ENCODE measurements at regions not wholly inside any gene's neighbourhood (a gene's known extent, or its start where the extent isn't known, plus 50 kb on each side); places are given as distances from the start of the nearest gene placed in this dataset.
A peak's percentile ranks its signal among the peaks of the same experiment; 100 is the strongest.

DNA sequence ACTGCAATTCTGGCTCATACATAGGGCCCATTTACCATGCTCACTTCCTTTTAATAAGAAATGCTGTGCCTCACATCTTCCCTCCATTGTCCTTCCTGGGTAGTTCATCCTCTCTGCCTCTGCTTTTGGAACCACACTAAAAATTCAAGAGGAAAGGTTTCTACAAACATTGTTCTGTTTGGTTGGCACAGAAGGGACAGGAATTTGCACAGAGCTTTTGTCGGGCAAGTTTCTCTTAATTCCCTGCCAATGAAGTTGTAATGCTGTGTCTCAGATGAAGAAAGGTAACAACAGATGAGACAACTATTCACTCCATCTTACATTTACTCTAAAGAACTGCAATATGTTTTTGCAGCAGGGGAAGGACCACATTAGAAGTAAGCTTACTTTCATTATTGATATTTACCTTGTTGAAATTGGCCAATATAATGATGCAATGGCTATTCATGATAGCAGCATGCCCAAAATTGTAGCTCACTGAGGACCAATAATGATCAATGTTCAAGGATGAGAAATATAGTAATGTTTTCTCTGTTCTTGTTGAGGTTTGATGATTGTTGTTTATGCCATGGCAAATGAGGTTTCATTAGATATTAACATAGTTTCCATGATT lies 82.5 kb upstream of the HMHB1 start:
- DNase-seq: no peak

DNA sequence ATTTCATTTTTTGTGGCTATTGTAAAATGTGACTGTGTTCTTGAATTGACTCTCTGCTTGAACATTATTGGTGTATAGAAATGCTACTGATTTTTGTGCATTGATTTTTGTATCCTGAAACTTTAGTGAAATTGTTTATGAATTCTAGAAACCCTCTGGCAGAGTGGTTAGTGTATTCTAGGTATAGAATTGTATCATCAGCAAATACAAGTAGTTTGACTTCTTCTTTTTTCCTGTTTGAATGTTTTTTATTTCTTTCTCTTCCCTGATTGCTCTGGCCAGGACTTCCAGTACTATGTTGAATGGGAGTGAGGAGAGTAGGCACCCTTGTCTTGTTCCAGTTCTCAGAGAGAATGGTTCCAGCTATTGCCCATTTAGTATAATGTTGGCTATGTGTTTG lies 88.8 kb upstream of the HMHB1 start:
- DNase-seq: no peak

DNA sequence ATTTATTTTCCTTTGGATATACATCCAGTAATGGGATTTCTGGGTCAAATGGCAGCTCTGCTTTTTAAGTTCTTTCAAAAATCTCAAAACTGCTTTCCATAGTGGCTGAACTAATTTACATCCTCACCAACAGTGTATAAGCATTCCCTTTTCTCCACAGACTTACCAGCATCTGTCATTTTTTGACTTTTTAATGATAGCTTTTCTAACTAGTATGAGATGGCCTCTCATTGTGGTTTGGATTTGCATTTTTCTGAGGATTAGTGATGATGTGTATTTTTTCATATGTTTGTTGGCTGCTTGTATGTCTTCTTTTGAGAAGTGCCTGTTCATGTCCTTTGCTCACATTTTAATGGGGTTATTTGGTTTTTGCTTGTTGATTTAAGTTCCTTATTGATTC lies 90.0 kb upstream of the HMHB1 start:
- no peak for DNase-seq

DNA sequence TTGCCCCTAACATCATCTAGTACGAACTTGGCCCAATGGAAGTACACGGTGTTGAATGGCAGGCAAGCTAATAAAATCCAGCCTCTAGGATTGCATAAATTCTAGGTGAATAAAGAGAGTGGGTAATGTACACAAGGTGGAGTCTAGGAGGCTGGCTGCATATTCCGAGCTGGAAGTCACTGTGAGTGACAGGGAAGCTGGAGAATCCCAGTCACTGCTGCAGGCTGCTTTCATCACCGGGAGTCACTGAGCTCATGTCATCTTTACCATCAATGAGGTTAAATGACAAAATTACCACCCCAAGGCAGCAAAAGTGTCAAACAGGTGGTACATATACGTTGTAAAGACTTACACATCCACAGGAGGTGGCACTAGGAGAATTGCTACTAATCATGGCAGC lies 91.3 kb upstream of the HMHB1 start:
- DNase-seq: no peak

DNA sequence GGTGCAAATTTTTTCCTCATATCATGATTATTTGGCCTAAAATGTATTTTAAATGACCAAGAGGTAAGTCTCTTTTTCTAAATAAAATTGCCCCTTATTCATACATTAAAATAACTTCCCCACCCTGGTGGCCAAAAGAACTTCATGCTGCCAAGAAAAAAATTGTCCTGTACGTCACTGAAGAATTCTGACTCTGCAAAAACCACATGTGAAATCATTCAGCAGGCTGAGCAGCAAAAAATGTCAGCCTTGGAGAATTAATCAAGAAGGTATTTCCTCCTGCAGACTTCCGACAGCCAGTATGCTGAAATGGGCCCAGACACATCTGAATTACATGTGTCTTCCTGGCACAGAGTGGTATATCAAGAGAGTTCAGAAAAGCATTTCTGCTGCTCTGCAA lies 94.6 kb upstream of the HMHB1 start:
- DNase-seq: no peak

DNA sequence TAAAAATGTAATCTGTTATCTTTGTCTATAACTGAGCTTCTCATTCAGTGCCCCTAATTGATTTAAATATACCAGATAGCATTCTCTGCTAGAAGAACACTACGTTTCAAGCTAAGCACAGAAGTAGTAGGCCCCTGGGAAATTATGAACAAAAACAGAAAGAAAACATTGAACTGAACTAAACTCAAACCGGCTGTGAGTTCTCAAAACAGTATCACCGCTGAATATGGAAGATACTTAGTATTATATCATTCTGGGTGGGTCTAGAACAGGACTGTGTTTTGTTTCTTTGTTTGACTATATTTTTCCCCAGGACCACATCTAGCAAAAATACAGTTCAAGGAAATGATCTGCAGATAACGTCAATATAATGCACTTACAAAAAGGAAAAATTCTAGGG lies 95.1 kb upstream of the HMHB1 start:
- no peak for DNase-seq

DNA sequence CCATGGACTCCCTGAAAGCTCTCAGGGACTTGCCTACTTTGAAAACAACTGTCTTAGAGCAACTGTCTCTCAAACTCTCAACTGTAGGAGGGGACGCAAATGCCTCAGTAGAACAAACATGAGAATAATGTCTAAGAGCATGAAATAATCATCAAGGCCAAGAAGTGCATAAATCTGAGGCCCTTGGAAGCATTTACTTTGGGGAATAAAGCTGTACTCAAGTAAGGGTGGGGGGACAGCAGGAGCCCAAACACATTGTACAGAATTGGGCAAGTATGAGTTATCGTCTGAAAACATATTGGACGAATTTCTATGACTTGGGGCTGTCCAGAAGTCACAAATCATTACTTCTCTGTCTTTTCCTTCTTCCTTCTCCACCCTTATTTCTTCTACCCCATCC lies 96.3 kb upstream of the HMHB1 start:
- no peak for DNase-seq

DNA sequence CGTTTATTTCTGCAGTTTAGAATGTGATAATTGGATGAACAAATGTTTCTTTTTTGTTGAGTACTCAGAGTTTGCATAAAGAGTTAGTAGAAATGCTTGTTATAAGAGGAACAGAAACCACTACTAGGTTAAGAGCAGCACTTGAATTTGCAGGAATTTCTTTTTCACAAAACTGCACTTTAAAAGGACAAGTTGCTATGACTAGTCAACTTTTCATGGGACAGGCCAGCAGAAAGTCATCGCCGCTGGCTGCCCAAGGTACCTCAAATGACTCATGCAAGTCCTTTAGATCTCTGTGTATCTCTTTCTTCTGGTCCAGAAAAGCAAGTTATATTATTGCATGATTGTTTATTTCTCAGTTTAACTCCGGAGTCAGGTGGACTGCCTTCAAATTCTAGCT lies 97.3 kb upstream of the HMHB1 start:
- no peak for DNase-seq

DNA sequence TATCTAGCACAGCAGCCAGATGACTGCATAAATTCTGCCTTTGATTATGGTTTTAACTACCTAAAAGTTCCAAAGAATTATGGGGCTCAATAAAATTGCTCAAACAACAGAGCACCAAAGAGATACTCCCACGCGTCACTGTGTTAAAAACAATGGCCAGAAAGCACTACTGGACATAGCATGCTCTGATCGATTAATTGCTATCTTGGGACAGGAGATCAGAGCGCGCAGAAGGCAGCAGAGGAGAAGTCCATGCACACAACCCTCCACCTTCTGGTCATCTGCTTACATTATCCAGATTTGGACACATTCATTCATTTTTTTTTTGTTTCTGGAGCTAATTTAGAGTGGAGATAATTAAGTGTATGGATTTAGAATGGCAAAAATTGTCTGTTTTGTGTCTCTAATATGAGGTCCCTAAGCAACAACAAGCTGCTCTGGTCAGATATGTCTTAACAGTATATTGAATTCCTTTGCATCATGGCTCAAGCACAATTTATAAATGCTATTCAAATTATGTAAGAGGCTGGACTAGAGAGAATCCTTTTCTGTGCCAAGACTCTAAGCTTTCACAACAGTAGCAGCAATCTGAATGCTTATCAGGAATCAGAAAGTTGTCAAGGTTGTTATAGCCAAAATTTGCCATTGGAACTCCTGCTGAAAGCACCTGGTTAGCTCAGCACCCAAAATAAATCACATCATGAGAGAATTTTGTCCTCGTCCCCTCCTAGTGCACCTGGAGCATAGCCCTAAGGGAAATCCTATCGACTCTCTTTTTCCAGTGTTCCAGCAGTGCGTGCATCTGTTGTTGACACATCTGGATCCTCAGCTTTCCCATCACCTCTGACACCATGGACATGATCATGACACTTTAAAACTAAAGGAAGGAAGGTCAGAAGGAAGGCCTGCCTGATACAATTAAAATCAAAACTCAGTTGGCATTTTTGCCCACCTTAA lies 98.6 kb upstream of the HMHB1 start:
- no peak for DNase-seq

DNA sequence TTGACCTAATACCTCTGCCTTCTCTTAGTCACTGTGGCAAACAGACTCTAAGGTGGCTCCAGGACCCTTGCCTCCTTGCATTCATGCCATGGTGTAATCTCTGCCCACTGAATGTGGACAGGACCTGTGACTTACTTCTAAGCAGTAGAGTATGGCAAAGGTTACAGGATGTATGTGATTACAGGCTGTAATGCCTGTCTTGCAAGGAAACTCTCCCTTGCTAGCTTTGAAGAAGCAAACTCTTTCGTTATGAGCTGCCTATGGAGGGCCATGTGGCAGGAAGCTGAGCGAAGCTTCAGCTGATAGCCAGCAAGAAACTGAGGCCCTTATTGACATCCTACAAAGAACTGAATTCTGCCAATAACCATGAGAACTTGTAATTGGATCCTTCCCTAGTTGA lies 103.3 kb upstream of the HMHB1 start:
- DNase-seq: no peak

DNA sequence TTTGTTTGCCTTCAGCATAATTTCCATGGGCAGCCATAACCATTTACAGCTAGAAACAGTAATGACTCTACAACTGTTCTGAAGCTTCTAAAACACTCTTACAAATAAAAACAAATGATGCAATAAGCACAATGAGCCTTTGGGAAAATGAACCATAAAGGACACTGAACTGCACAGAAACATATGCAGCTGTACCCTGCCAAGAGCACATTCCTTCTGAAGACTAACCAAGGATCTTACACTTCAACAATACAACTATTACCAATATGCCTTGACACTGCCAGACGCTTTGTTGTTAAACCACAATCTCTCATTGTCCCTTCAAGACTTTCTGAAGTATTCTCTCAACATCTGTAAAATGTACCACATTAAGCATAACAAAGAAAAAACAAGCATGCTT lies 104.2 kb upstream of the HMHB1 start:
- no peak for DNase-seq

DNA sequence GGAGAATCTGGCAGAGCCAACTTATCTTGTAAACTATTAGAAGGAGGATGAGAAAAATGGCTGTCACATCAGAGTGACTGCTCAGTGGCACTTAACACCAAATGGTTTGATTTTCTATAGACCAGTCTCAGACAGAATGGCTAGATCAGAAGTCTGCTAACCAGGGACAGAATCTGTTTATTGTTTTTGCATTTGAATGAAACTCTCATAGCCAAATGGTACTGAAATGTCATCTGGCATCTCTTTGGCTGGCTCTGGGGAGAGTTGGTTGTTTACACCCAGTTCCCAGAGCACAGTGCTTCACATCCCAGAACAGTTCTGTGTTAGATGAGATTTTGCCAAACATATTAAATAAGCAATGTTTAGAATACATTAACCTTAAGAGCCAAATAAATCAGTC lies 106.6 kb upstream of the HMHB1 start:
- no peak for DNase-seq

DNA sequence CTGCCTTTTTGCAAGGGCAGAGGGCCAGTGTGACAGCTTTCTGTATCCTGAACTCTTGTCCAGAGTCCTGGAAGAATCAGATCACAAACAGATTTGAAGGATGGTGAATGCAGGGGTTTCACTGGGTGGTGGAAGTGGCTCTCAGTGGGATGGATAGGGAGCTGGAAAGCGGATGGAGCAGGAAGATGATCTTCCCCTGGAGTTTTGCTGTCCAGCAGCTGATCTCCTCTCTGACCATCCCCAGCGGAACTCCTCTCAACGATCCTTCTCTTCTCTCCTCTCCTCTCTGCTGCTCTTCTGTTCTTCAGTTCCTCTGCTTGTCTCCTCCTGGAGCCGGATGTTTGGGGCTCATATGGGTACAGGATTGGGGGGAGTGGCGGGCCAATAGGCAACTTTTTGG lies 108.3 kb upstream of the HMHB1 start:
- DNase-seq: no peak

DNA sequence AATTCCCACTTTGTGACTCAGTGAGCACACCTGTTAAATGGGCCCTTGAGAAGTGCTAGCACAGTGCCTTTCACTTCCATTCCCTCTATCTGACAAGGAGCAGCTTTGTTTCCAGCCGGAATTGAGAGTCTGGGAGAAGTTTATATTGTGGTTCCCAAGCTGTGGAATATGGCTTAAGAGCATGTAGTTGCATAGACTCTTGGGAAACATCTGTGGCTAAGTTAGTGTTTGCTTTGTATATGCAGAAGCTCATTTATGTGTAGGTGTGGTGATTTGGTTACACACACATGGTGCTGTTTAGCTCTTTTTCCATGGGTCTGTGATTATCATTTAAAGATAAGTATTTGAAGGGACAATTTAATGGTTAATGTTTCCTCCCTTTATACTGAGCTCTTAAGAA lies 110.5 kb upstream of the HMHB1 start:
- DNase-seq: no peak

DNA sequence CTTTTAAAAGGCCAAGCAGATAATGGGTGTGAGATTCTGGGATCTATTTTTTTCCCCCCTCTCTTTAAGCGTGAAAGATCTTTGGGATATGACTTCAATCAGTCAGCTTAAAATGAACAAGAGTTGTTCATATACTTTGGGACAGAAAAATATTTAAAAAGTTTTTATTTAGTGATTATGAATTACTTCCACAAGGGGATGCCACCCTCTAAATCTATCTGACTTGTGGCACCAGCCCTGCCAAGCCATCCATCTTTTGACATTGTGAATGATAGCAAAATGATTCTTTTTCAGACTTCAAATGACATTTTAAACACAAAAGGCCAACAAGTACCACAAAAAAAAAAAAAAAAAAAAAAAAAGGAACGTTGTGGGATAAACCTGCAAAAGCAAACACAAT lies 111.0 kb upstream of the HMHB1 start:
- no peak for DNase-seq

DNA sequence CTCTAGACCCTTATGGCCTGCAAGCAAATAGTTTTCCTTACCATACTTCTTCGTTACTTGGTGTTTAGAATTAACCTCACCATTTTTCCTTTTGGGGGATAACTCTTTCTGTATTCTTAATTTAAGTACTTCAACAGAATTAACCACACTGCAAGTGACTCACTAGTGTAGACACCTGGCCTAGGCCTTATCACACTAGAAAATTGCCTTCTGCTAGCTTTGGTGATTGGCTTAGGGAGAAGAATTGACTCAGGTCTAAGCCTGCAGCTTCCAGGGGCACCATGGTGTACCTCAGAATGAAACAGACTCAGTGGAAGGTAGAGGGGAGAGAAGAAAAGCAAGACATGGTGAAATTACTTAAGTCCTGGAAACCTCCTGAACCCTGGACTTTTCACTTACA lies 112.8 kb upstream of the HMHB1 start:
- DNase-seq: no peak

DNA sequence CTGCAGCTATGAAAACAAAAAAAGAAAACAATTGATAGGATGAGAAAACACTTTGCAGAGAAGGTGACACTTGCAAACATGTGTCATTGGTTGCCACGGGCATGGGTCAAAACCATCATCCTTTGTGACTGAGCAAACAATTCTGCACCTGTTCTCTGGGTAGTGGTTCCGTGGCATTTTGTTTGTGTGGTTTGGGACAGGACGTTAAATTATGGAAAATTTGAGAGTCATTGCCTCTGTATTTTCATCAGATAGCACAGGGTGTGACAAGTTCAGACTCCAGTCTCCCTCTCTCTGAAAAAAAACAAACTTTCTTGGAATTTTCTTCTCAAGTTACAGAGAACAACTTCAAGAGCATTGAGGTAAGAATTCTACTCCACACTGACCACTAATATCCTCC lies 113.4 kb upstream of the HMHB1 start:
- no peak for DNase-seq

DNA sequence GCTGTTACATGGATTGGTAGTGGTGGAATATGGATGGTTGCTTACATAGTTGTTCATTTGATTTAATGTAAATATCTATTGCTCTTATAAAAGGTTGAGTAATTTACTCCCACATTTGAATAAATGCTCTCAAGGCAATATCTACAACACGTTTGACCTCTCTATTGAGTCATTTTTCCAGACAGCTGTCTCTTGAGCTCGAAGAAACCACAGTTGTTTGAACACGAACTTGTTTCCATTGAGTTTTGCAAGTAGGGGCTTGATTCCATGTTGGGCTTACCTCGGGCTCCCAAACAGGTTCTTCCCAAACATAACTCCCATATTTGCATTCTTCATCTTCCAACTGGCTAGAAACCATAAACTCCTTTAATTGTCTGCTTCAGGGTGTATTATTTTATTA lies 115.0 kb upstream of the HMHB1 start:
- DNase-seq: no peak

DNA sequence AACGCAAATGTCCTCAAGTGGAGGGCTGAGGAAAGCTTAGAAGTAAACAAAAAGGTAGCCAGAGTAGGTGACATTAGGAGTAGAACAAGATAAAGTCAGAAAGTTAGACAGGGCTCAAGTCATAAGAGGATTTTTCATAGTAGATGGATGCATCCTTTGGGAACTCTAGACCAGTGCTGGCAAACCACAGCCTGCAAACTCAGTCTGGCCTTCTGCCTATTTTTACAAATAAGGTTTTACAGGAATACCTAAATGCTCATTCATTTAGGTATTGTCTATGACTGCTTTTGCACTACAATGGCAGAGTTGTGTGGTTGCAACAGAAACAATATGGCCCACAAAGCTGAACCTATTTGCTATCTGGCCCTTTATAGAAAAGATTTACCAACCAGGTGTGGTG lies 116.0 kb upstream of the HMHB1 start:
- no peak for DNase-seq

DNA sequence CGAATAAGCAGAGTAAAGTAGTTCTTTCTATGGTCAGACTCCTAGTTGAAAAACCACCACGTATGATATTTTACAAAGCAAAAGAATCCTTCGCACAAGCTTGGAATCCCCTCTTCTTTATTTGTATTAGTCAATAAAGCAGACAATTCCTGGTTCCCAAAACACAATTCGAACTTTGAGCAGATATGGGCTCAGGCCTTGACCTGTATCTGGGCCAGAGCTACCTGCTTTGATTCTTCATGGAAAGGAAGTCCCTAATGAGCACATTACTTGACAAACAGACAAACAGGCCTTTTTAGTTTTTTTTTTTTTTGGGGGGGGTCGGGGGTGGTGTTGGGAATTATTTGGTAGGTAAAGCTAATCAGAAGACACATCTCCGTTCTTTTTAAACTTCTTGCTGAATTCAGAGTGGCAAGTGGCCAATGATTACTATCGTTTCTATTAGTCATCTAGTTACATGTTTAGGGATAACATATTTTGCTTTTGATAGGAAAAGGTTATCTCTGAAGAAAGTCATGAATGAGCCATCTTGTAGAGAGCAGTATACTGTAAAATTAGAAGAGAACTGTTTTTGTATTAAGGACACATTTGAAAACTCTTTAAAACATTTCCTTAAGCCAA lies 116.6 kb upstream of the HMHB1 start:
- no peak for DNase-seq

DNA sequence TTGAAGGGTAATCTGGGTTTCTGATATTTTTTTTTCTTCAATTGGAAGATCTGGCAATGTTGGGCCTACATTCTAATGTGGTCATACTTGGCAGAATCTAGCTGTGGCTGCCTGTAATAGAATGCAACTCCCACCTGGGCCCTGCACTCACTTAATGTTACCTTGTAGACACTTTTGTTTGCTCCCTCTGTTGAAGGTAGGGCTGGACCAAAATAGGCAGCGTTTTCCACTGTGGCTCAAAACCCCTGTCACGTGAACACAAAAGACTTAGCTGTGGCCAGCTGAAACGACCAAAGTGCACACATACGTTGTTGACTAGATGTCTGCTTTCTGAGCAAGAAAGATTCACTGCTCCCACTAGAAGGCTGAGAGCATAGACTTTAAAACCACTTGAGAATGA lies 117.6 kb upstream of the HMHB1 start:
- no peak for DNase-seq

DNA sequence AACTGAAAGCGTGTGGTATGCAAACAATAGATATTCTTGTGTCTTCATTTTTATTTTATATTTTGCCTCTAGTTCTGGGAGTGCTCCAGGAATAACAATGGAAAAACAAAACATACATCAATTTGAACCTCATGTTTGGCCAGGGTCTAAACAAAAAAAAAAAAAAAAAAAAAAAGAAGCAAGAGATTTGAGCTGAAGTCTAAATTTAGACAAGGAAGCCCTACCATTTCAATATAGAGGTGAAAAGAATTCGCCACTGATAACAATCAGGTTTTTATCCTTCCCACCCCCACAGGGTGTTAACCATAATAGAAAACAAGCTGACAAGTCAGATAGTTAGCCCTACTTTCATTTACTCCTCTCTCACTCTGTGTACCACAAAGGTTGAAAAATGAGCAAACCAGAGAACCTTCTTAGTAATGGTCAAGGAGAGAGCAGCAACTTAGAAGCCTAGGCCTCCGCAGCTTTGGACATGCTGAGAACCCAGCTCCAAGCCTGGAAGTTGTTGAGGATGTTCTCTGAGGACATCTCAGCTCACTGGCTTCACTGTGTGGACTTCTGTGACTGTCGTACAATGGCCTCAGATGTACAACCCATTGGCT lies 118.2 kb upstream of the HMHB1 start:
- peak; percentile 17 for DNase-seq

DNA sequence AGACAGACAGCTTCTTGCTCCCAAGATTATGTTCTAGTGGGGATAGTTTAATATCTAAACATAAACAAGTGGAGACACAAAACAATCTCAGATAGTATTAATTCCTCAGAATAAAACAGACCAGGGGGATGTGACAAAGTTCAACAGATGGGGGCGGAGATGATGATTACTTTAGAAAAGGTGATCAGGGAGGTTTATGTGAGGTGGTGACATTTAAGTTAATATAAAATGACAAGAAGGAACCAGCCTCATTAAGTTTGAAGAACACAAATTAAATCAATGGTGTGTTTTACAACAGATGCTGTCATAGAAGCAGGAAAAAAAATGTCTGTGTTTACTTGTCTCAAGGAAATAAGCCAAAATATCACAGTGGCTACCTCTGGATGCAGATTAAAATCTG lies 119.6 kb upstream of the HMHB1 start:
- no peak for DNase-seq

DNA sequence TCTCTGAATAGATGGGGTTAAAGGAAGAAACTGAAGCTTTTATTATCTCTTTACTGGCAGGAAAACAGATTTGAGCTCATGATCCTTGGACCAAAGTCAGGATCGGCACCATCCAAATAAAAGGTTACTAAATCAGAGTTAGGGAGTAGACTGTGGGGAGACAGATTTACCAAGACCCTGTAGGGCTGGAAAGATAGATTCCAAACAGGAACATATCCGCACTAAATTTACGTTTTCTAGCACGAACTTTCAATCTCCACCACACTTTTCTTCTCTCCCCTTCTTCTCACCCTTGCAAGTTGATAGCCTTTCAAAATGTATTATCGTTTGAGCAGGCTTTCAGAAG lies 120.0 kb upstream of the HMHB1 start:
- no peak for DNase-seq

Data from central memory CD4-positive, alpha-beta T cell (primary cell).